ENCODE measurements at regions not wholly inside any gene's neighbourhood (a gene's known extent, or its start where the extent isn't known, plus 50 kb on each side); places are given as distances from the start of the nearest gene placed in this dataset.

- DNase-seq (ENCODE audit: low spot score), result no peak
Observed at GRCh38 chr7:54810401-54810800, 51.4 kb upstream of the SEC61G start.

- no peak for DNase-seq (ENCODE audit: low spot score)
Observed at GRCh38 chr7:54811041-54811845, 52.2 kb upstream of the SEC61G start.

GRCh38 chr7:54811846-54812254, 52.8 kb upstream of the SEC61G start:
- DNase-seq (ENCODE audit: low spot score), result no peak

GRCh38 chr7:54812756-54813322, 53.8 kb upstream of the SEC61G start:
- no peak for DNase-seq (ENCODE audit: low spot score)

- no peak for DNase-seq (ENCODE audit: low spot score)
Observed at GRCh38 chr7:54813398-54813797, 54.4 kb upstream of the SEC61G start.

GRCh38 chr7:54814401-54814800, 55.4 kb upstream of the SEC61G start:
- no peak for DNase-seq (ENCODE audit: low spot score)

GRCh38 chr7:54817152-54817551, 58.1 kb upstream of the SEC61G start:
- no peak for DNase-seq (ENCODE audit: low spot score)

GRCh38 chr7:54823776-54824175, 64.8 kb upstream of the SEC61G start:
- no peak for DNase-seq (ENCODE audit: low spot score)

GRCh38 chr7:54824655-54825054, 65.6 kb upstream of the SEC61G start:
- DNase-seq (ENCODE audit: low spot score), result no peak

GRCh38 chr7:54825368-54825767, 66.4 kb upstream of the SEC61G start:
- no peak for DNase-seq (ENCODE audit: low spot score)

- DNase-seq (ENCODE audit: low spot score), result no peak
Observed at GRCh38 chr7:54827734-54828133, 68.7 kb upstream of the SEC61G start.

- DNase-seq (ENCODE audit: low spot score), result no peak
Observed at GRCh38 chr7:54831046-54831643, 72.1 kb upstream of the SEC61G start.

- DNase-seq (ENCODE audit: low spot score), result no peak
Observed at GRCh38 chr7:54831644-54832095, 72.7 kb upstream of the SEC61G start.

GRCh38 chr7:54833001-54833467, 74.0 kb upstream of the SEC61G start:
- no peak for DNase-seq (ENCODE audit: low spot score)

GRCh38 chr7:54837168-54837567, 78.2 kb upstream of the SEC61G start:
- no peak for DNase-seq (ENCODE audit: low spot score)

GRCh38 chr7:54837761-54838160, 78.8 kb upstream of the SEC61G start:
- DNase-seq (ENCODE audit: low spot score), result no peak

- no peak for DNase-seq (ENCODE audit: low spot score)
Observed at GRCh38 chr7:54838175-54838910, 79.3 kb upstream of the SEC61G start.

GRCh38 chr7:54839575-54840213, 80.7 kb upstream of the SEC61G start:
- peak; percentile 18 for DNase-seq (ENCODE audit: low spot score)

- no peak for DNase-seq (ENCODE audit: low spot score)
Observed at GRCh38 chr7:54841772-54842697, 83.0 kb upstream of the SEC61G start.

GRCh38 chr7:54843841-54844355, 84.9 kb upstream of the SEC61G start:
- DNase-seq (ENCODE audit: low spot score), result no peak

- DNase-seq (ENCODE audit: low spot score), result no peak
Observed at GRCh38 chr7:54846273-54846672, 87.3 kb upstream of the SEC61G start.

Measured in hematopoietic multipotent progenitor cell treated with erythropoietin and hydrocortisone succinate and interleukin-3 and kit ligand, for 15 days (in vitro differentiated cells).